HG03045 (cell line): ENCODE measurements at regions not wholly inside any gene's neighbourhood (a gene's known extent, or its start where the extent isn't known, plus 50 kb on each side); places are given as distances from the start of the nearest gene placed in this dataset.

ENCODE experiments used
- ATAC-seq: cut with Tn5 transposase; IDR thresholded peaks from one replicate; pipeline ENCODE4 v1.9.1; 2021; ENCODE audit warnings: mild to moderate bottlenecking, moderate library complexity; ENCODE audit not compliant: unreplicated experiment

- no peak for ATAC-seq
Measured at GRCh38 chr16:73240920-73241319, 193.0 kb upstream of the ZFHX3 start.

GRCh38 chr16:73237601-73238000 lies 189.7 kb upstream of the ZFHX3 start:
- no peak for ATAC-seq

- ATAC-seq = no peak
Measured at GRCh38 chr16:73234496-73234895, 186.6 kb upstream of the ZFHX3 start.

- no peak for ATAC-seq
Measured at GRCh38 chr16:73233846-73234424, 186.0 kb upstream of the ZFHX3 start.

GRCh38 chr16:73233329-73233765 lies 185.4 kb upstream of the ZFHX3 start:
- ATAC-seq = no peak

GRCh38 chr16:73232555-73233328 lies 184.8 kb upstream of the ZFHX3 start:
- ATAC-seq = no peak

GRCh38 chr16:73231944-73232554 lies 184.1 kb upstream of the ZFHX3 start:
- no peak for ATAC-seq

GRCh38 chr16:73231379-73231778 lies 183.5 kb upstream of the ZFHX3 start:
- ATAC-seq = no peak

GRCh38 chr16:73230651-73231050 lies 182.7 kb upstream of the ZFHX3 start:
- ATAC-seq = no peak

- ATAC-seq = no peak
Measured at GRCh38 chr16:73228649-73229048, 180.7 kb upstream of the ZFHX3 start.

GRCh38 chr16:73226675-73227074 lies 178.7 kb upstream of the ZFHX3 start:
- ATAC-seq = no peak

- ATAC-seq = no peak
Measured at GRCh38 chr16:73225983-73226382, 178.1 kb upstream of the ZFHX3 start.

GRCh38 chr16:73220836-73221235 lies 172.9 kb upstream of the ZFHX3 start:
- no peak for ATAC-seq

- no peak for ATAC-seq
Measured at GRCh38 chr16:73219176-73219575, 171.2 kb upstream of the ZFHX3 start.

GRCh38 chr16:73217654-73218053 lies 169.7 kb upstream of the ZFHX3 start:
- ATAC-seq = no peak

GRCh38 chr16:73216932-73217331 lies 169.0 kb upstream of the ZFHX3 start:
- no peak for ATAC-seq

- ATAC-seq = no peak
Measured at GRCh38 chr16:73215678-73216377, 167.9 kb upstream of the ZFHX3 start.

- ATAC-seq = no peak
Measured at GRCh38 chr16:73214825-73215677, 167.1 kb upstream of the ZFHX3 start.

GRCh38 chr16:73213732-73214455 lies 166.0 kb upstream of the ZFHX3 start:
- no peak for ATAC-seq

GRCh38 chr16:73212431-73212830 lies 164.5 kb upstream of the ZFHX3 start:
- no peak for ATAC-seq
